ENCODE measurements at regions not wholly inside any gene's neighbourhood (a gene's known extent, or its start where the extent isn't known, plus 50 kb on each side); places are given as distances from the start of the nearest gene placed in this dataset.

DNA sequence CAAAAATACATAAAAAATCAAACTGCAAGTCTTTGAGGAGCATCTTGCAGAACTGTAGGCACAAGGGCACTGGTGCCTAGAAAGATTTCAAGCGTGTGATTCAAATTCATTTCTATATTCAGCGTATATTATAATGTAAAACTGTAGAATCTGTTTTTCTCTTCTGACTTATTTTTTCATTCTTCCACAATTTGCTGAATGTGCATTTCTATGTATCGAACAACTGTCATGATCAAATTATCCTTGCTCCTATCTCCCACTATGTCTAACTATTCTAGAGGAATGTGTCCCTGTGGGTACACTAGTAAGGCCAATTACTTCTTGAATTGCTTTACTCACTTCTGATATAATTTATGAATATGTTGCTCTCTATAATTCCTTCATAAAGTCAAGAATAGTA, 283.0 kb upstream of the MAGI2 start:
- Histone ChIP-seq H3K27me3 (ENCODE audit: control insufficient read depth in 1 of 2, insufficient read depth in 2 of 2, low read length in 2 of 2) (no peaks in the 10 kb centered on the region), H3K4me1 (ENCODE audit: insufficient read depth, low read length) (no peaks in the 10 kb centered on the region), H3K36me3 (ENCODE audit: insufficient read depth, low read length) (no peaks in the 10 kb centered on the region), H3K9me3 (ENCODE audit: low read length) (peaks cover 4% of the 10 kb centered on the region), H3K4me3 (ENCODE audit: low read depth in 1 of 2, low read length in 2 of 2) (no peak overlapping the region), H3K27ac (ENCODE audit: low read depth, low read length) (no peak overlapping the region), H3K9ac (ENCODE audit: low read length) (no peak overlapping the region)

DNA sequence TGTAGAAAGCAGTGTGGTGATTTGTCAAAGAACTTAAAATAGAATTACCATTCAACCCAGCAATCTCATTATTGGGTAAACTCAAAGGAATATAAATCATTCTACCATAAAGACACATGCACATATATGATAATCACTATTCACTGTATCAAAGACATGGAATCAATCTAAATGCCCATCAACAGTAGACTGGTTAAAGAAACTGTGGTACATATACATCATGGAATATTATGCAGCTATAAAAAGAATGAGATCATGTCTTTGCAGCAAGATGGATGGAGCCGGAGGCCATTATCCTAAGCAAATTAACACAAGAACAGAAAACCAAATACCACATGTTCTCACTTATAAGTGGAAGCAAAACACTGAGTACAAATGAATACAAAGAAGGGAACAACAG, 281.5 kb upstream of the MAGI2 start:
- no peaks in the 10 kb centered on the region for H3K27me3 ChIP-seq (ENCODE audit: control insufficient read depth in 1 of 2, insufficient read depth in 2 of 2, low read length in 2 of 2)
- H3K4me1 ChIP-seq (ENCODE audit: insufficient read depth, low read length) = no peaks in the 10 kb centered on the region
- H3K36me3 ChIP-seq (ENCODE audit: insufficient read depth, low read length) = no peaks in the 10 kb centered on the region
- peaks cover 4% of the 10 kb centered on the region for H3K9me3 ChIP-seq (ENCODE audit: low read length)
- H3K27ac ChIP-seq (ENCODE audit: low read depth, low read length) = no peak overlapping the region
- no peak overlapping the region for H3K4me3 ChIP-seq (ENCODE audit: low read depth in 1 of 2, low read length in 2 of 2)
- no peak overlapping the region for H3K9ac ChIP-seq (ENCODE audit: low read length)

DNA sequence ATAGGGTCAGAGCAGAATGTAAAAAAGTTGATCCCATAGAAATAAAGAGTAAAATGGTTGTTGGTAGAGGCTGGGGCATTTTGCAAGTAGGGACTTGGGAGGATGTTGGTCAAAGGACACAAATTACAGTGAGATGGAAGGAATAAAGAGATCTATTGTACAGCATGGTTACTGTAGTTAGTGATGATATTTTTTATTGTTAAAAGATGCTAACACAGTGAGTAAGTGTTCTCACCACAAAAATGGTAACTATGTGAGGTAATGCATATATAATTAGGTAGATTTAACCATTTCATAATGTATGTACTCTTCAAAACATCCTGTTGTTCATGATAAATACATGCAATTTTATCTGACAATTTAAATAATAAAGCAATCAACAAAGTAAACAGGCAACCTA, 280.7 kb upstream of the MAGI2 start:
- Histone ChIP-seq H3K9me3 (ENCODE audit: low read length) (peaks cover 4% of the 10 kb centered on the region), H3K9ac (ENCODE audit: low read length) (no peak overlapping the region), H3K4me3 (ENCODE audit: low read depth in 1 of 2, low read length in 2 of 2) (no peak overlapping the region), H3K27ac (ENCODE audit: low read depth, low read length) (no peak overlapping the region), H3K27me3 (ENCODE audit: control insufficient read depth in 1 of 2, insufficient read depth in 2 of 2, low read length in 2 of 2) (no peaks in the 10 kb centered on the region), H3K4me1 (ENCODE audit: insufficient read depth, low read length) (no peaks in the 10 kb centered on the region), H3K36me3 (ENCODE audit: insufficient read depth, low read length) (no peaks in the 10 kb centered on the region)

DNA sequence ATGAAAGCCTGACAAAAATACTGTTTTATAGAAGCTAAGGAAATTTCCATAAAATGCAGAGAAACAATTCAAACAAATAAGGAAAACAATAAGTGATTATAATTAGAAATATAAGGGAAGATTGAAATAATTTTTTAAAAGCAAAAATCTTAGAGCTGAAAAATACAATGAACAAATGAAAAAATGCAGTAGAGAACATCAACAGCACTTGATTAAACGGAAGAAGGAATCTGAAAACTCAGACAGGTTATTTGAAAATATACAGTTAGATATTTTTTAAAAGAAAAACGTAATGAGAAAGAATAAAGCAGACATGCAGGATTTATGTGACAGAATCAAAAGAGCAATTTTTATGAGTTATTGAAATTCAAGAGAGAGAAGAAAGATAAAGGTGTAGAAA, 279.1 kb upstream of the MAGI2 start:
- Histone ChIP-seq H3K27ac (ENCODE audit: low read depth, low read length) (no peak overlapping the region), H3K9me3 (ENCODE audit: low read length) (peaks cover 4% of the 10 kb centered on the region), H3K9ac (ENCODE audit: low read length) (no peak overlapping the region), H3K27me3 (ENCODE audit: control insufficient read depth in 1 of 2, insufficient read depth in 2 of 2, low read length in 2 of 2) (no peaks in the 10 kb centered on the region), H3K4me1 (ENCODE audit: insufficient read depth, low read length) (no peaks in the 10 kb centered on the region), H3K36me3 (ENCODE audit: insufficient read depth, low read length) (no peaks in the 10 kb centered on the region), H3K4me3 (ENCODE audit: low read depth in 1 of 2, low read length in 2 of 2) (no peak overlapping the region)

DNA sequence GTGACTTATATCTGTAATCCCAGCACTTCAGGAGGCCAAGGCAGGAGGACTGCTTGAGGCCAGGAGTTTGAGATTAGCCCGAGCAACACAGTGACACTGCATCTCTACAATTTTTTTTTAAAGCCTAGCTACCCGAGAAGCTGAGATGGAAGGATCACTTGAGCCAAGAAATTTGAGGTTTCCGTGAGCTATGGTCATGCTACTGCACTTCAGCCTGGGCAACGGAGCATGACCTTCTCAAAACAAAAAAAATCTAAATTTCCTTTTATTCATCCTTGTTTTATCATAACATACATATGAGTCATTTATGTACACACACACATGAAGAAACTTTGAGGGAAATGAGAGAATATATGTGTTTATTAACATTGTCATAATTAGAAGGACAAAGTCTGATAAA, 277.5 kb upstream of the MAGI2 start:
- H3K4me1 ChIP-seq (ENCODE audit: insufficient read depth, low read length) = no peaks in the 10 kb centered on the region
- no peaks in the 10 kb centered on the region for H3K36me3 ChIP-seq (ENCODE audit: insufficient read depth, low read length)

DNA sequence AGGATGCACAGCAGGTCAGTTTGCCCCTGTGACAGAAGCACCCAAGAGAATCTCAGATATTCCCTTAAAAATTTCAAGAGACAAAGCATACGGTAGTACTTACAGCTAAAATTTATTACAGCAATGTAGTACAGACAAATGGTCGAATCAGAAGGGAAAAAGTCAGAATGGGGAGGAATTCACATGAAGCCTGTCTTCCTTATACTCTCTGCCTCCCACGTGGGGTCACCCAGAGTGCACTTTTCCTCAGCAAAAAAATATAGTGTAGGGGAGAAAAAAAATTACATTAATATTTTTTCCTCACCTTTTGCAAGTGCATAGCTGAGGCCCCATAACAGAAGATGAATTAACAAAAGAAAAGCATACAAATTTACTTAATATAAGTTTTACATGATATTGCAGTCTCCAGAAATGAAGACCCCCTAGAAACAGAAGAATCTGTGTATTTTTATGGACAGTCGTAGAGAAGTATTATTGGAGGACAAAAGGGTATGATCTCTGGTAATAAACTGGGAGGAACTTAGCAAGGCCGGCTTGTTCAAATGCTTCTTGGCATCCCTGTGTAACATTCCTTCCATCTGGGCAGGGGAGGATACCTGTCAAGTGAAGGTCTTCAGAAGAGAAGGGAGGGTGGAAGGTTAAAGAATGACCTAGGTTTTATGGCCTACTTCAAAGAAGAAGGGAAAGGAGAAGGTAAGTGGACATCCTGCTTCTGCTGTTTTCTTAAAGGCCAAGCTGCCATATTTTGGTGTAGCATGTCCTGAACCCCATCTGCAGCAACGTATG, 270.6 kb upstream of the MAGI2 start:
- H3K4me1 ChIP-seq (ENCODE audit: insufficient read depth, low read length) = no peaks in the 10 kb centered on the region
- no peaks in the 10 kb centered on the region for H3K27me3 ChIP-seq (ENCODE audit: control insufficient read depth in 1 of 2, insufficient read depth in 2 of 2, low read length in 2 of 2)
- no peaks in the 10 kb centered on the region for H3K9me3 ChIP-seq (ENCODE audit: low read length)
- H3K36me3 ChIP-seq (ENCODE audit: insufficient read depth, low read length) = no peaks in the 10 kb centered on the region
- H3K9ac ChIP-seq (ENCODE audit: low read length) = no peak overlapping the region
- H3K27ac ChIP-seq (ENCODE audit: low read depth, low read length) = no peak overlapping the region
- no peak overlapping the region for H3K4me3 ChIP-seq (ENCODE audit: low read depth in 1 of 2, low read length in 2 of 2)

More for the DNA sequence above, 277.5 kb upstream of the MAGI2 start:
- H3K9me3 ChIP-seq (ENCODE audit: low read length) = peaks cover 4% of the 10 kb centered on the region
- no peak overlapping the region for H3K9ac ChIP-seq (ENCODE audit: low read length)
- H3K27ac ChIP-seq (ENCODE audit: low read depth, low read length) = no peak overlapping the region
- H3K27me3 ChIP-seq (ENCODE audit: control insufficient read depth in 1 of 2, insufficient read depth in 2 of 2, low read length in 2 of 2) = no peaks in the 10 kb centered on the region
- no peak overlapping the region for H3K4me3 ChIP-seq (ENCODE audit: low read depth in 1 of 2, low read length in 2 of 2)

DNA sequence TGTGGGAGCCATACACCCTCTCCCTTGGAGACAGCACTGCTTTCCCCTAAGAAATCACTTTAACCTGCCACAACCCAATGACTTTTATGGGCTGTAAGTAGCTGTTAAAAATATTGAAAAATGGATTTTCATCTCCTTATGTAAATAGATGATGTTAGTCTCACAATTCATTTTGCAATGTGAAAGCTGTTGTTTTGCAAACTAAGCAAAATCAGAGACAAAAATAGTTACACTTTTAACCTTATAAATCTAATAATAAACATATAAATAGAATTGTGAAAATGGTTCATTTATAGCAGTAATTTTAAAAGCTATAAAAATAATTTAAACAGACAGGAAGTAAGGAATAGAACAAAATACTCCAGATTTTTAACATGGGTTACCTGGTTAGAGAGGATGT, 268.8 kb upstream of the MAGI2 start:
- Histone ChIP-seq H3K4me1 (ENCODE audit: insufficient read depth, low read length) (no peaks in the 10 kb centered on the region), H3K9ac (ENCODE audit: low read length) (no peak overlapping the region), H3K4me3 (ENCODE audit: low read depth in 1 of 2, low read length in 2 of 2) (no peak overlapping the region), H3K27ac (ENCODE audit: low read depth, low read length) (no peak overlapping the region), H3K36me3 (ENCODE audit: insufficient read depth, low read length) (no peaks in the 10 kb centered on the region), H3K27me3 (ENCODE audit: control insufficient read depth in 1 of 2, insufficient read depth in 2 of 2, low read length in 2 of 2) (no peaks in the 10 kb centered on the region), H3K9me3 (ENCODE audit: low read length) (no peaks in the 10 kb centered on the region)

DNA sequence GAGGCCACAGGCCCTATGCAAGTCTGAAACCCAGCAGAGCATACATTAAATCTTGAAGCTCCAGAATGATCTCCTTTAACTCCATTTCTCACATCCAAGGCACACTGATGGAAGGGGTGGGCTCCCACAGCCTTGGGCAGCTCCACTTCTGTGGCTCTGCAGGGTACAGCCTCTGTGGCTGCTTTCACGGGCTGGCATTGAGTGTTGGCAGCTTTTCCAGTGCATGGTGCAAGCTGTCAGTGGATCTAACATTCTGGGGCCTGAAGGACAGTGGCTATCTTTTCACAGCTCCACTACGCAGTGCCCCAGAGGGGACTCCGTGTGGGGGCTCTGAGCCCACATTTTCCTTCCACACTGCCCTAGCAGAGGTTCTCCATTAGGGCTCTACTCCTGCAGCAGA, 265.7 kb upstream of the MAGI2 start:
- H3K27me3 ChIP-seq (ENCODE audit: control insufficient read depth in 1 of 2, insufficient read depth in 2 of 2, low read length in 2 of 2) = no peaks in the 10 kb centered on the region
- H3K27ac ChIP-seq (ENCODE audit: low read depth, low read length) = no peak overlapping the region
- H3K9ac ChIP-seq (ENCODE audit: low read length) = no peak overlapping the region
- no peaks in the 10 kb centered on the region for H3K9me3 ChIP-seq (ENCODE audit: low read length)
- H3K4me1 ChIP-seq (ENCODE audit: insufficient read depth, low read length) = no peaks in the 10 kb centered on the region
- H3K4me3 ChIP-seq (ENCODE audit: low read depth in 1 of 2, low read length in 2 of 2) = no peak overlapping the region
- H3K36me3 ChIP-seq (ENCODE audit: insufficient read depth, low read length) = no peaks in the 10 kb centered on the region

DNA sequence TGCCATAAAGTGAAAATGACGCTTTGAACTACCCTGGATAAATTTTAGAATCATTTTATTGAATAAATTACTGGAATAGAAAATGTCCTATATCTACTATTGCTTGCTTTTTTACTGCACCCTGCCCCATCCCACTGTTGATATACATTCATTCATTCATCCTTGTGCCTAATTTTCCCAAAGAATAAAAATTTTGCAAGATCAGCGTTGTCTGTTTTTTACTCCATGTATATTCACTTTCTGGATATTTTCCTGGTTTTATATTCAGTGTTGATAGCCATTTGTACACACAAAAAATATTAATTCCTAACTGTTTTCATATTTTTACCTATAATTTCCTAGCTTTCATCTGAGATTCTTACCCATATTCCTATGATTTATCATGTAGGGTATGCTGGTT, 262.9 kb upstream of the MAGI2 start:
- H3K9ac ChIP-seq (ENCODE audit: low read length) = no peak overlapping the region
- no peaks in the 10 kb centered on the region for H3K4me1 ChIP-seq (ENCODE audit: insufficient read depth, low read length)
- H3K9me3 ChIP-seq (ENCODE audit: low read length) = no peaks in the 10 kb centered on the region

DNA sequence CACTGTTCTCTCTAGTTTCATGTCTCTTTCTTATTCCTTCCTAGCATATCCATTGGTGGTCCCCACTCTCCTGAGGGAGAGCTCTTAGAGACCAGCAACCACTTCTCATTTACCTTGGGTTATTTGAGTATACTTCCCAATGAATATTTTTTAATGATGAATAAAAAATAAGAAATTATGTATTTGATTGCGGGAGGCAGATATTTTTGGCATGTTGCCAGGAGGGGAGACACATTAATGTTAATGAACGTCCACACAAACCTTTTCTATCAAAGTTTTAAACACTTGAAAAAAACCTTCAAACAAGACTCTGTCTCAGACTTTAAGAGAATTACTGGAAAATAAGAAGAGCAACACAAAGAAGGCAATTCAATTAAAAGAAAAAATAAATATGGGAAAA, 260.6 kb upstream of the MAGI2 start:
- H3K4me3 ChIP-seq (ENCODE audit: low read depth in 1 of 2, low read length in 2 of 2) = no peak overlapping the region
- H3K27ac ChIP-seq (ENCODE audit: low read depth, low read length) = no peak overlapping the region
- no peaks in the 10 kb centered on the region for H3K9me3 ChIP-seq (ENCODE audit: low read length)
- no peak overlapping the region for H3K9ac ChIP-seq (ENCODE audit: low read length)
- no peaks in the 10 kb centered on the region for H3K36me3 ChIP-seq (ENCODE audit: insufficient read depth, low read length)
- no peaks in the 10 kb centered on the region for H3K4me1 ChIP-seq (ENCODE audit: insufficient read depth, low read length)
- H3K27me3 ChIP-seq (ENCODE audit: control insufficient read depth in 1 of 2, insufficient read depth in 2 of 2, low read length in 2 of 2) = no peaks in the 10 kb centered on the region

More for the DNA sequence above, 262.9 kb upstream of the MAGI2 start:
- no peak overlapping the region for H3K27ac ChIP-seq (ENCODE audit: low read depth, low read length)
- no peaks in the 10 kb centered on the region for H3K27me3 ChIP-seq (ENCODE audit: control insufficient read depth in 1 of 2, insufficient read depth in 2 of 2, low read length in 2 of 2)
- no peaks in the 10 kb centered on the region for H3K36me3 ChIP-seq (ENCODE audit: insufficient read depth, low read length)
- no peak overlapping the region for H3K4me3 ChIP-seq (ENCODE audit: low read depth in 1 of 2, low read length in 2 of 2)

DNA sequence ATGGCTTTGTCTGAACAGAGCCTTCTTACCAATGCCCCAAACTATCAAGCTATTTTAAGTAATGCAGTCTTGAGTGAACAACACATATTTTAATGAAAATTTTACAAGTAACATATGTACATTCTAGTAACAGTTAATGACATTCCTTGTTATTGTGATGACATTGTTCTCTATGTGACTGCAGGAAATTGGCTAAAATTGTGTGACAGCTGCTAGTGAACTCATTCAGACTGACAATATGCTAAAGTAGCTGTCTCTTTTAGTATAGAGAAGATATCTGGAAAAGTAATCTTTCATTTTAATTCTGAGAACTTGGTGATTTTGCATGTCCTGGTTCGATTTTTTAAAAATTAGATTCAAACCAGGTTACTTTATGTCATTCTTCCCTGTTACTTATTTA, 259.8 kb upstream of the MAGI2 start:
- Histone ChIP-seq H3K9ac (ENCODE audit: low read length) (no peak overlapping the region), H3K27ac (ENCODE audit: low read depth, low read length) (no peak overlapping the region), H3K4me1 (ENCODE audit: insufficient read depth, low read length) (no peaks in the 10 kb centered on the region), H3K27me3 (ENCODE audit: control insufficient read depth in 1 of 2, insufficient read depth in 2 of 2, low read length in 2 of 2) (no peaks in the 10 kb centered on the region), H3K36me3 (ENCODE audit: insufficient read depth, low read length) (no peaks in the 10 kb centered on the region), H3K9me3 (ENCODE audit: low read length) (no peaks in the 10 kb centered on the region), H3K4me3 (ENCODE audit: low read depth in 1 of 2, low read length in 2 of 2) (no peak overlapping the region)

DNA sequence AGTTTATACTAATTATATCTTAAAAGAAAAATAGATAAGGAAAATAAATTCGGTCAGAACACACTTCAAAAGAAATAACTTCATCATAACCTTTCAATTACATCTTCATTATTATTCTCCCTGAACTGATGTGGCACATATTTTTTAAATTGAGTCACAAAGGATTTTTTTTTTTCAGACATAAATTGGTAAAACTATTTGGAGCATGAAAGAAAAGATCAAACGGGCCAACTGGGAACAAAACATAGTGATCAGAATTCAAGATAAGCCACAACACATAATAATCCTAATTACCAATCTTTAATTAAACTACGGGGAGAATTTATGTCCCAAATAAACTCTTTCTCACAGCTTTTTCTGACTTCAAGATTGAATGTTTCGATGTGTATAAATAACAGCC, 258.2 kb upstream of the MAGI2 start:
- Histone ChIP-seq H3K4me1 (ENCODE audit: insufficient read depth, low read length) (no peaks in the 10 kb centered on the region), H3K27me3 (ENCODE audit: control insufficient read depth in 1 of 2, insufficient read depth in 2 of 2, low read length in 2 of 2) (no peaks in the 10 kb centered on the region), H3K9me3 (ENCODE audit: low read length) (no peaks in the 10 kb centered on the region), H3K27ac (ENCODE audit: low read depth, low read length) (no peak overlapping the region), H3K4me3 (ENCODE audit: low read depth in 1 of 2, low read length in 2 of 2) (no peak overlapping the region), H3K9ac (ENCODE audit: low read length) (no peak overlapping the region), H3K36me3 (ENCODE audit: insufficient read depth, low read length) (no peaks in the 10 kb centered on the region)
